Neural progenitor cell (in vitro differentiated cells): ENCODE measurements at regions not wholly inside any gene's neighbourhood (a gene's known extent, or its start where the extent isn't known, plus 50 kb on each side); places are given as distances from the start of the nearest gene placed in this dataset.

Experiments used
- EZH2 ChIP-seq: fragments of 200-600 bp; sonication (generic); IDR thresholded peaks from 2 replicates; pipeline ENCODE4 v1.6.1; 2017; ENCODE audit warnings: antibody characterized with exemption, mild to moderate bottlenecking, moderate library complexity
- TF ChIP-seq, protein P1 (sequence below): fragments of 200-600 bp; sonication (generic); IDR thresholded peaks from 2 replicates; pipeline ENCODE4 v1.5.1; 2017; ENCODE audit warnings: antibody characterized with exemption, mild to moderate bottlenecking

DNA sequence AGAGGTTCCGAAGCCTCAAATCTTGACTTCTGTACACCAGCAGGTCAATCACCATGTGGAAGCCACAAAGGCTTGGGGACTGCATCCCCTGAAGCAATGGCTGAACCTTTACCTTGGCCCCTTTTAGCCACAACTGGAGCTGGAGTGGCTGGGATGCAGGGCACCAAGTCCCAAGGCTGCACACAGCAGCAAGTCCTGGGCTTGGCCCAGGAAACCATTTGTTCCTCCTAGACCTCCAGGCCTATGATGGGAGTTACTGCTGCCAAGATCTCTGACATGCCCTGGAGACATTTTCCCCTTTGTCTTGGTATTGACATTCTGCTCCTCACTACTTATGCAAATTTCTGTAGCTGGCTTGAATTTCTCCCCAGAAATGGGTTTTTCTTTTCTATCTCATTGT lies 285.9 kb downstream of the ASXL3 start:
- TF ChIP-seq, protein P1, sequence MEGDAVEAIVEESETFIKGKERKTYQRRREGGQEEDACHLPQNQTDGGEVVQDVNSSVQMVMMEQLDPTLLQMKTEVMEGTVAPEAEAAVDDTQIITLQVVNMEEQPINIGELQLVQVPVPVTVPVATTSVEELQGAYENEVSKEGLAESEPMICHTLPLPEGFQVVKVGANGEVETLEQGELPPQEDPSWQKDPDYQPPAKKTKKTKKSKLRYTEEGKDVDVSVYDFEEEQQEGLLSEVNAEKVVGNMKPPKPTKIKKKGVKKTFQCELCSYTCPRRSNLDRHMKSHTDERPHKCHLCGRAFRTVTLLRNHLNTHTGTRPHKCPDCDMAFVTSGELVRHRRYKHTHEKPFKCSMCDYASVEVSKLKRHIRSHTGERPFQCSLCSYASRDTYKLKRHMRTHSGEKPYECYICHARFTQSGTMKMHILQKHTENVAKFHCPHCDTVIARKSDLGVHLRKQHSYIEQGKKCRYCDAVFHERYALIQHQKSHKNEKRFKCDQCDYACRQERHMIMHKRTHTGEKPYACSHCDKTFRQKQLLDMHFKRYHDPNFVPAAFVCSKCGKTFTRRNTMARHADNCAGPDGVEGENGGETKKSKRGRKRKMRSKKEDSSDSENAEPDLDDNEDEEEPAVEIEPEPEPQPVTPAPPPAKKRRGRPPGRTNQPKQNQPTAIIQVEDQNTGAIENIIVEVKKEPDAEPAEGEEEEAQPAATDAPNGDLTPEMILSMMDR, result no peak
- TF ChIP-seq EZH2, result no peak
